ENCODE measurements at regions not wholly inside any gene's neighbourhood (a gene's known extent, or its start where the extent isn't known, plus 50 kb on each side); places are given as distances from the start of the nearest gene placed in this dataset.

GRCh38 chr12:4025181-4026019, 152.2 kb upstream of the PARP11 start (continued):
- TF ChIP-seq USF2 (IDR thresholded peaks at IDR 0.05; ENCODE audit: low read depth, low read length) (no peak), USF2 (CRISPR knock-in tag; IDR thresholded peaks at IDR 0.05; ENCODE audit: borderline replicate concordance) (no peak), ZNF589 (CRISPR knock-in tag; conservative IDR thresholded peaks at IDR 0.05) (no peak), ATRX (CRISPR knock-in tag; IDR thresholded peaks at IDR 0.05; ENCODE audit: borderline replicate concordance) (no peak), MATR3 (CRISPR knock-in tag; IDR thresholded peaks at IDR 0.05) (no peak), ZNF800 (CRISPR knock-in tag; IDR thresholded peaks at IDR 0.05) (no peak), ATF4 (CRISPR knock-in tag; IDR thresholded peaks at IDR 0.05) (no peak), RFX5 (IDR thresholded peaks at IDR 0.05; ENCODE audit: low read depth, low read length) (no peak), EZH2 (conservative IDR thresholded peaks at IDR 0.05; ENCODE audit: low read depth, low read length) (no peak), TBL1XR1 (IDR thresholded peaks at IDR 0.05; ENCODE audit: borderline replicate concordance, low read length, partially characterized antibody) (no peak), EP300 (IDR thresholded peaks at IDR 0.05; ENCODE audit: low read depth in 2 of 2, low read length in 2 of 2) (peak in 1 of 2 experiments; percentile 36; a peak in 1 of 4 replicates), EP300 (CRISPR knock-in tag; IDR thresholded peaks at IDR 0.05; ENCODE audit: borderline replicate concordance) (no peak), SALL1 (CRISPR knock-in tag; IDR thresholded peaks at IDR 0.05) (peak; percentile 58)
- TF ChIP-seq, protein P1, sequence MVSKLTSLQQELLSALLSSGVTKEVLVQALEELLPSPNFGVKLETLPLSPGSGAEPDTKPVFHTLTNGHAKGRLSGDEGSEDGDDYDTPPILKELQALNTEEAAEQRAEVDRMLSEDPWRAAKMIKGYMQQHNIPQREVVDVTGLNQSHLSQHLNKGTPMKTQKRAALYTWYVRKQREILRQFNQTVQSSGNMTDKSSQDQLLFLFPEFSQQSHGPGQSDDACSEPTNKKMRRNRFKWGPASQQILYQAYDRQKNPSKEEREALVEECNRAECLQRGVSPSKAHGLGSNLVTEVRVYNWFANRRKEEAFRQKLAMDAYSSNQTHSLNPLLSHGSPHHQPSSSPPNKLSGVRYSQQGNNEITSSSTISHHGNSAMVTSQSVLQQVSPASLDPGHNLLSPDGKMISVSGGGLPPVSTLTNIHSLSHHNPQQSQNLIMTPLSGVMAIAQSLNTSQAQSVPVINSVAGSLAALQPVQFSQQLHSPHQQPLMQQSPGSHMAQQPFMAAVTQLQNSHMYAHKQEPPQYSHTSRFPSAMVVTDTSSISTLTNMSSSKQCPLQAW (CRISPR knock-in tag; IDR thresholded peaks at IDR 0.05) = no peak
- TF ChIP-seq, protein P2, sequence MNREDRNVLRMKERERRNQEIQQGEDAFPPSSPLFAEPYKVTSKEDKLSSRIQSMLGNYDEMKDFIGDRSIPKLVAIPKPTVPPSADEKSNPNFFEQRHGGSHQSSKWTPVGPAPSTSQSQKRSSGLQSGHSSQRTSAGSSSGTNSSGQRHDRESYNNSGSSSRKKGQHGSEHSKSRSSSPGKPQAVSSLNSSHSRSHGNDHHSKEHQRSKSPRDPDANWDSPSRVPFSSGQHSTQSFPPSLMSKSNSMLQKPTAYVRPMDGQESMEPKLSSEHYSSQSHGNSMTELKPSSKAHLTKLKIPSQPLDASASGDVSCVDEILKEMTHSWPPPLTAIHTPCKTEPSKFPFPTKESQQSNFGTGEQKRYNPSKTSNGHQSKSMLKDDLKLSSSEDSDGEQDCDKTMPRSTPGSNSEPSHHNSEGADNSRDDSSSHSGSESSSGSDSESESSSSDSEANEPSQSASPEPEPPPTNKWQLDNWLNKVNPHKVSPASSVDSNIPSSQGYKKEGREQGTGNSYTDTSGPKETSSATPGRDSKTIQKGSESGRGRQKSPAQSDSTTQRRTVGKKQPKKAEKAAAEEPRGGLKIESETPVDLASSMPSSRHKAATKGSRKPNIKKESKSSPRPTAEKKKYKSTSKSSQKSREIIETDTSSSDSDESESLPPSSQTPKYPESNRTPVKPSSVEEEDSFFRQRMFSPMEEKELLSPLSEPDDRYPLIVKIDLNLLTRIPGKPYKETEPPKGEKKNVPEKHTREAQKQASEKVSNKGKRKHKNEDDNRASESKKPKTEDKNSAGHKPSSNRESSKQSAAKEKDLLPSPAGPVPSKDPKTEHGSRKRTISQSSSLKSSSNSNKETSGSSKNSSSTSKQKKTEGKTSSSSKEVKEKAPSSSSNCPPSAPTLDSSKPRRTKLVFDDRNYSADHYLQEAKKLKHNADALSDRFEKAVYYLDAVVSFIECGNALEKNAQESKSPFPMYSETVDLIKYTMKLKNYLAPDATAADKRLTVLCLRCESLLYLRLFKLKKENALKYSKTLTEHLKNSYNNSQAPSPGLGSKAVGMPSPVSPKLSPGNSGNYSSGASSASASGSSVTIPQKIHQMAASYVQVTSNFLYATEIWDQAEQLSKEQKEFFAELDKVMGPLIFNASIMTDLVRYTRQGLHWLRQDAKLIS (CRISPR knock-in tag; IDR thresholded peaks at IDR 0.05) = no peak
- TF ChIP-seq, protein P3, sequence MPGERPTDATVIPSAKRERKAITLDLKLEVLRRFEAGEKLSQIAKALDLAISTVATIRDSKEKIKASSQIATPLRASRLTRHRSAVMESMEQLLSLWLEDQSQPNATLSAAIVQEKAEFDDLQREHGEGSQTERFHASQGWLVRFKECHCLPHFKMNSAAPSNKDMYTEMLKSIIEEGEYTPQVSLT (CRISPR knock-in tag; IDR thresholded peaks at IDR 0.05; ENCODE audit: borderline replicate concordance, low read depth) = no peak
